ENCODE measurements at regions not wholly inside any gene's neighbourhood (a gene's known extent, or its start where the extent isn't known, plus 50 kb on each side); places are given as distances from the start of the nearest gene placed in this dataset.

DNA sequence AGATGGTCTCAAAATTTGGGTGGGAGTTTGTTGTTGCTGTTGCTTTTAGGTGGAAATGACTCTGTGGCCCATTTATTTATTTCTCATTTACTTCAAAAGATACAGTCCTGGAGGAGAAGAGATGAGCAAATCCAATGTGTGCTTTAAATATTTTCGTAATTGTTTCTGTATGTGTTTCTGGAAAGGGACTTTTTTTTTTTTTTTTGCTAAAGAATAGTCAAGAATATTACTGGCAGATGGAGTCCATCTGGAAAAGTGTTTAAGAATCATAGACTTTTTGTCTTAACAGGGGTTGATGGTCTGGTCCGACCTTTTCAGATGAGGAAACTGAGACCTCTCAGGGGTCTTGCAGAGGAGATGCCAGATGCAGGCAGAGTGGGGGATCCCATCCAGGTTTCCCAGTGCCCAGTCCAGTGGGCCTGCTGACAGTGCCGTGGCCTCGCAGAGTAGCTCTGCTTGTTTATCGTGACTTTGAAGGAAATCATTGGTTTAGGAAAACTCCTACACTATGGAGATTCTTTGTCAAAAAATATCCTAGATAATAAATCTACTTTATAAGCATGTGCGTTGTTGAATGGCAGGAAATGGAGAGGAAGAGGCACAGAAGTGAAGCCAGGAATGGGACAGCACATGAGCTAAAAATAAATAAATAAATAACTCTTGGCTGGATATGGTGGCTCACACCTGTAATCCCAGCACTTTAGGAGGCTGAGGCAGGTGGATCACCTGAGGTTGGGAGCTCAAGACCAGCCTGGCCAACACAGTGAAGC is 164.3 kb upstream of the SVIL start:
- 74 to 87% methylated on average over 6 of the region's 6 CpGs for WGBS, 2 donors
- TF ChIP-seq, protein P1, sequence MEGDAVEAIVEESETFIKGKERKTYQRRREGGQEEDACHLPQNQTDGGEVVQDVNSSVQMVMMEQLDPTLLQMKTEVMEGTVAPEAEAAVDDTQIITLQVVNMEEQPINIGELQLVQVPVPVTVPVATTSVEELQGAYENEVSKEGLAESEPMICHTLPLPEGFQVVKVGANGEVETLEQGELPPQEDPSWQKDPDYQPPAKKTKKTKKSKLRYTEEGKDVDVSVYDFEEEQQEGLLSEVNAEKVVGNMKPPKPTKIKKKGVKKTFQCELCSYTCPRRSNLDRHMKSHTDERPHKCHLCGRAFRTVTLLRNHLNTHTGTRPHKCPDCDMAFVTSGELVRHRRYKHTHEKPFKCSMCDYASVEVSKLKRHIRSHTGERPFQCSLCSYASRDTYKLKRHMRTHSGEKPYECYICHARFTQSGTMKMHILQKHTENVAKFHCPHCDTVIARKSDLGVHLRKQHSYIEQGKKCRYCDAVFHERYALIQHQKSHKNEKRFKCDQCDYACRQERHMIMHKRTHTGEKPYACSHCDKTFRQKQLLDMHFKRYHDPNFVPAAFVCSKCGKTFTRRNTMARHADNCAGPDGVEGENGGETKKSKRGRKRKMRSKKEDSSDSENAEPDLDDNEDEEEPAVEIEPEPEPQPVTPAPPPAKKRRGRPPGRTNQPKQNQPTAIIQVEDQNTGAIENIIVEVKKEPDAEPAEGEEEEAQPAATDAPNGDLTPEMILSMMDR (IDR thresholded peaks at IDR 0.05): no peak
- TF ChIP-seq POLR2A (IDR thresholded peaks at IDR 0.05): no peak
- H3K4me3 ChIP-seq: no peak overlapping the region
- intact Hi-C loops (cut with DNase I; ENCODE audit: low total_unique reads): no loop called here
- no peaks in the 10 kb centered on the region for H3K27me3 ChIP-seq
- no peaks in the 10 kb centered on the region for H3K36me3 ChIP-seq (ENCODE audit: low read depth, missing control alignments)
- peaks cover 9% of the 10 kb centered on the region for H3K4me1 ChIP-seq
- no peak for DNase-seq
- H3K9me3 ChIP-seq: no peaks in the 10 kb centered on the region
- no peak overlapping the region for H3K27ac ChIP-seq

DNA sequence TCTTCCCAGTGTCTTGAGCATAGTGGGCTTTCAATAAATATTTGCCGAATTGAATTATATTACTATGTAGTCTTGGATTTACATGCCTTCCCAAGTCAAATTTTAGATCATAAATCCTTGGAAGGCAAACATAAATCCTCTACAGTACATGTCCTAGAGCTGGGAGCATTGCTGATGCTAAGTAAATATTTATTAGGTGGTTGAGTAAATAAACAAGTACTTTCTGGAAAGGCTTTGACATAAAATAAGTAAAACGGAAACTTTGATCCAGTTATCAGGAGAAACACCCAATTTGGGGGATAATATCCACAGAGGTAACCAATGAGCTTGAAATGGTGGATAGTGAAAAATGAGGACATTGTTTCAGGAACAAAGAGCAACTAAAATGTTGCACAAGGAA is 162.8 kb upstream of the SVIL start:
- H3K4me3 ChIP-seq: no peak overlapping the region
- H3K27me3 ChIP-seq: no peaks in the 10 kb centered on the region
- no peaks in the 10 kb centered on the region for H3K9me3 ChIP-seq
- TF ChIP-seq POLR2A (IDR thresholded peaks at IDR 0.05): no peak
- TF ChIP-seq, protein P1 (IDR thresholded peaks at IDR 0.05): no peak
- DNase-seq: no peak
- WGBS, 2 donors: 72 to 89% methylated on average over 2 of the region's 2 CpGs
- no peaks in the 10 kb centered on the region for H3K36me3 ChIP-seq (ENCODE audit: low read depth, missing control alignments)
- H3K27ac ChIP-seq: no peak overlapping the region
- H3K4me1 ChIP-seq: peaks cover 8% of the 10 kb centered on the region
- intact Hi-C loops (cut with DNase I; ENCODE audit: low total_unique reads): no loop called here

DNA sequence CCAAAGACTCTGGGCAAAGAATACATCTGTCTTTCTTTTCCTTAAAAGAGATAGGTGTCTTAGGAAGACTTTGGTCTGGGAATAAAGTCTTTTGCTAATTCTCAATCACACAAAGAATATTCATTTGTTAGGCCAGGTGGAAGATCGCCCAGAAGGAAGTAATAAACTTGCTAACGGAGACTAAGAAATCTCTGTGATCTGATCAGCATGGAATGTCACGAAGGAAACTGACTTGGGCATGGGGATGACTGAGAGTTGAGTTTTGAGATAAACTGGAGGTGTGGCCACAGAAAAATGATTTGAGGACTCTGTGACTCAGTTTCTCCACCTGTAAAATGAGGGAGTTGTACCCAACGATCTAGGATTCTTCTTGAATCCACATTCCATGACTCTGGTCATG is 161.1 kb upstream of the SVIL start:
- Histone ChIP-seq H3K27ac (peak overlapping the region; percentile 19 to 67), H3K4me3 (no peak overlapping the region), H3K36me3 (ENCODE audit: low read depth, missing control alignments) (no peaks in the 10 kb centered on the region), H3K4me1 (peaks cover 8% of the 10 kb centered on the region), H3K9me3 (no peaks in the 10 kb centered on the region), H3K27me3 (no peaks in the 10 kb centered on the region)
- intact Hi-C loops (cut with DNase I; ENCODE audit: low total_unique reads): no loop called here
- TF ChIP-seq, protein P1 (IDR thresholded peaks at IDR 0.05): no peak
- no peak for TF ChIP-seq POLR2A (IDR thresholded peaks at IDR 0.05)
- DNase-seq: no peak
- 54 to 64% methylated on average over 4 of the region's 4 CpGs for WGBS, 2 donors

DNA sequence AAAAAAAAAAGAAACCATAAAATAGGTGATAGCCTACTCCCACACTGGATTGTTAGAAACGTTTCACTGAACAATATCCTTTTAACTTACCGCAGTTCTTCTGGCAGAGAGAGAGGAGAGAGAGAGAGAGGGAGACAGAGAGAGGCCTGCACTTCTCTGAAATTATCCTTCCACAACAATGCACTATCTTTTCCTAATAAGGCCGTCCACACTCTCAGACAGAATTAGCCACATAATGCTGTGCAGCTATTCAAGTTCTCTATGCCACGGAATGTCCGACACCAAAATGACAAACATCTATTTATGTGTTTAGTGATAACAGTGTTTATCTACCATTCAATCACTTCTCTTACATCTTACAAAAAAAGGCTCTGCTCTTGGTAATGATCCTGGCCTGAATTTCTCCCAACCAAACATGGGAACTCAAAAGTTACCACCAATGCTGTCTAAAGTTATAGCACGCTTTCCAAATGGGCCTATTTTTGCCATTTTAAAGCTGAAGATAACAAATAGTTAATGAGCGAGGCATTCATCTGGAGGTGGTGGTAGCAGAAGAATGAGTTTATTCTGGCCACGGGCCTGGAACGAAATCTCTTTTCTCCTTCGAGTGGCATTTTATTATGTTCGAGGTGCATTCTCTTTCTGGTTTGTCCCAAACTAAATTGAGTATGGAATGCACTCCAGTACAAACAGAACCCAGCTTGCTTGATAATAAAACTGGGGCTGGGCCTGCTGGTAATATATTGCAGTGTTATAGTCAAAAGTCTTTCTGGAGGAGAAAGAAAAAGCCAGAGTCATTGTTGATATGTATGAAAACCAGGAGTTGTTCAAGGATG is 160.2 kb upstream of the SVIL start:
- Histone ChIP-seq H3K4me3 (no peak overlapping the region), H3K27me3 (no peaks in the 10 kb centered on the region), H3K36me3 (ENCODE audit: low read depth, missing control alignments) (no peaks in the 10 kb centered on the region), H3K27ac (peak overlapping the region; percentile 19 to 67), H3K9me3 (no peaks in the 10 kb centered on the region), H3K4me1 (peaks cover 8% of the 10 kb centered on the region)
- 48 to 51% methylated on average over 11 of the region's 11 CpGs for whole genome bisulfite sequencing, 2 donors
- no peak for TF ChIP-seq POLR2A (IDR thresholded peaks at IDR 0.05)
- TF ChIP-seq, protein P1 (IDR thresholded peaks at IDR 0.05): no peak
- intact Hi-C loops (cut with DNase I; ENCODE audit: low total_unique reads): no loop called here
- DNase-seq: no peak
